PC-3 (cell line): ENCODE measurements at regions not wholly inside any gene's neighbourhood (a gene's known extent, or its start where the extent isn't known, plus 50 kb on each side); places are given as distances from the start of the nearest gene placed in this dataset.
A peak's percentile ranks its signal among the peaks of the same experiment; 100 is the strongest.

Experiments
- ATAC-seq: fragments of 200-7000 bp; cut with Tn5 transposase; 2 replicates; pipeline ENCODE4 v1.9.1; 2020; ENCODE audit warnings: mild to moderate bottlenecking, moderate library complexity
- BruUV-seq: library from RNA; stranded (reverse); fragments of 400-500 nt; replicated peaks from 2 replicates; lab custom pipeline; 2021; lab: Mats Ljungman, UMichigan
- CTCF ChIA-PET: fragments of 300-600 bp; sonication (Branson Sonifier 250); formaldehyde crosslinking; loops from one replicate; lab custom pipeline; 2022; ENCODE audit warnings: antibody characterized with exemption; lab: Charles Lee
- POLR2A ChIA-PET: fragments of 300-600 bp; sonication (Branson Sonifier 250); formaldehyde crosslinking; loops from one replicate; lab custom pipeline; 2022; ENCODE audit warnings: antibody characterized with exemption; ENCODE audit not compliant: unreplicated experiment; lab: Charles Lee
- DNase-seq: peaks from one replicate; pipeline ENCODE4 v3.0.0-alpha.2; 2015
- H2AFZ ChIP-seq: fragments of 300-600 bp; sonication (generic); 2 replicates; pipeline ENCODE4 v1.6.0; 2016; ENCODE audit warnings: antibody characterized with exemption, low read length
- H3F3A ChIP-seq: fragments of 300-600 bp; sonication (generic); one replicate; pipeline ENCODE4 v1.6.0; 2017; ENCODE audit warnings: antibody characterized with exemption, low read length, control low read depth, mild to moderate bottlenecking; ENCODE audit not compliant: unreplicated experiment
- H3K27ac ChIP-seq: fragments of 300-600 bp; sonication (generic); 2 replicates; pipeline ENCODE4 v1.5.1; 2016; ENCODE audit warnings: mild to moderate bottlenecking, low read length
- H3K27me3 ChIP-seq: fragments of 300-600 bp; sonication (generic); 2 replicates; pipeline ENCODE4 v1.6.1; 2016; ENCODE audit warnings: low read length, mixed read lengths
- H3K36me3 ChIP-seq: fragments of 300-600 bp; sonication (generic); 2 replicates; pipeline ENCODE4 v1.6.1; 2016; ENCODE audit warnings: low read depth, mixed run types, low read length, mixed read lengths
- H3K4me1 ChIP-seq: fragments of 300-600 bp; sonication (generic); 2 replicates; pipeline ENCODE4 v1.5.1; 2016; ENCODE audit warnings: low read length; ENCODE audit not compliant: insufficient read depth
- H3K4me2 ChIP-seq: fragments of 300-600 bp; sonication (generic); 2 replicates; pipeline ENCODE4 v1.6.0; 2016; ENCODE audit warnings: low read length
- H3K4me3 ChIP-seq: fragments of 300-600 bp; sonication (generic); 2 replicates; pipeline ENCODE4 v1.5.1; 2016; ENCODE audit warnings: mild to moderate bottlenecking, low read length, mixed read lengths
- H3K79me2 ChIP-seq: fragments of 300-600 bp; sonication (generic); 2 replicates; pipeline ENCODE4 v1.6.1; 2017; ENCODE audit warnings: low read length, mixed read lengths
- H3K9ac ChIP-seq: fragments of 300-600 bp; sonication (generic); 2 replicates; pipeline ENCODE4 v1.6.0; 2016; ENCODE audit warnings: mild to moderate bottlenecking, low read length
- H3K9me2 ChIP-seq: fragments of 300-600 bp; sonication (generic); replicated peaks from 2 replicates; pipeline ENCODE4 v1.6.1; 2016; ENCODE audit warnings: mixed run types, low read length, mixed read lengths
- H3K9me3 ChIP-seq: fragments of 300-600 bp; sonication (generic); 2 replicates; pipeline ENCODE4 v1.6.1; 2016; ENCODE audit warnings: low read length, mixed read lengths
- H4K20me1 ChIP-seq: fragments of 300-600 bp; sonication (generic); 2 replicates; pipeline ENCODE4 v1.6.1; 2016; ENCODE audit warnings: low read length, mixed read lengths
- EZH2 ChIP-seq: fragments of 300-600 bp; sonication (generic); IDR thresholded peaks from one replicate; pipeline ENCODE4 v1.6.1; 2017; ENCODE audit warnings: antibody characterized with exemption, mild to moderate bottlenecking, low read length; ENCODE audit not compliant: unreplicated experiment
- EZH2phosphoT487 ChIP-seq: fragments of 300-600 bp; sonication (generic); IDR thresholded peaks from 2 replicates; pipeline ENCODE4 v1.6.1; 2018; ENCODE audit warnings: mild to moderate bottlenecking, antibody characterized with exemption, low read length, borderline replicate concordance
- intact Hi-C: fragments of 100-400 bp; cut with micrococcal nuclease; formaldehyde crosslinking; loops from 2 replicates; pipeline ENCODE4 v1.9.0; 2023
- TF ChIP-seq, protein P1 (sequence below): fragments of 300-600 bp; sonication (generic); conservative IDR thresholded peaks from 2 replicates; pipeline ENCODE4 v1.5.1; 2017; ENCODE audit warnings: antibody characterized with exemption, low read depth, mild to moderate bottlenecking, low read length

DNA sequence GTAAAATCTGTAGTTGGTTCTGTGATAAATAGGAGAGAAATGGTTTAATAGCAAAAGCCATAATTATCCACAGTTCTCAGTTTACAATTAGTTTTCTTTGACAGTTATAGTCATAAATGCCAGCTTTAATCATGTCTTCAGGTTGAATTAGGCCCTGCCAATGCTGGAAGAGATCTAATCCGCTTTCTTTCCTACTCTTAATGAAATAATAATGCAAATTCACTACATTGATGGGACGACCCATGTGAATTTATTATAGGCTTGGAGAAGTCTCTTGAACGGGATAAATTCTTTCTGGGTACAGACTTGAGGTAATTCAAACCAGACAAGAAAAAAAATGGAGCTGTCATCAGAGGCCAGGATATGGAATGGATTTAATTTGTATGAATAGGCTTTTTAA lies 950.4 kb downstream of the EFNA5 start:
- Histone ChIP-seq H3K4me1 (no peaks in the 10 kb centered on the region), H3K4me2 (no peak overlapping the region), H3K9ac (no peak overlapping the region), H4K20me1 (no peaks in the 10 kb centered on the region), H3K27ac (no peak overlapping the region), H3K9me3 (no peaks in the 10 kb centered on the region), H3K79me2 (no peaks in the 10 kb centered on the region), H3K9me2 (no peaks in the 10 kb centered on the region), H2AFZ (no peak overlapping the region), H3K27me3 (no peaks in the 10 kb centered on the region), H3K36me3 (no peaks in the 10 kb centered on the region), H3K4me3 (no peak overlapping the region), H3F3A (no peaks in the 10 kb centered on the region)
- POLR2A ChIA-PET, result no interaction called here
- DNase-seq, result no peak
- BruUV-seq, result no TSS peak
- no peak for ATAC-seq
- CTCF ChIA-PET, result no interaction called here
- intact Hi-C loops, result no loop called here
- TF ChIP-seq, protein P1, sequence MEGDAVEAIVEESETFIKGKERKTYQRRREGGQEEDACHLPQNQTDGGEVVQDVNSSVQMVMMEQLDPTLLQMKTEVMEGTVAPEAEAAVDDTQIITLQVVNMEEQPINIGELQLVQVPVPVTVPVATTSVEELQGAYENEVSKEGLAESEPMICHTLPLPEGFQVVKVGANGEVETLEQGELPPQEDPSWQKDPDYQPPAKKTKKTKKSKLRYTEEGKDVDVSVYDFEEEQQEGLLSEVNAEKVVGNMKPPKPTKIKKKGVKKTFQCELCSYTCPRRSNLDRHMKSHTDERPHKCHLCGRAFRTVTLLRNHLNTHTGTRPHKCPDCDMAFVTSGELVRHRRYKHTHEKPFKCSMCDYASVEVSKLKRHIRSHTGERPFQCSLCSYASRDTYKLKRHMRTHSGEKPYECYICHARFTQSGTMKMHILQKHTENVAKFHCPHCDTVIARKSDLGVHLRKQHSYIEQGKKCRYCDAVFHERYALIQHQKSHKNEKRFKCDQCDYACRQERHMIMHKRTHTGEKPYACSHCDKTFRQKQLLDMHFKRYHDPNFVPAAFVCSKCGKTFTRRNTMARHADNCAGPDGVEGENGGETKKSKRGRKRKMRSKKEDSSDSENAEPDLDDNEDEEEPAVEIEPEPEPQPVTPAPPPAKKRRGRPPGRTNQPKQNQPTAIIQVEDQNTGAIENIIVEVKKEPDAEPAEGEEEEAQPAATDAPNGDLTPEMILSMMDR, result no peak
- TF ChIP-seq EZH2 (no peak), EZH2phosphoT487 (no peak)

DNA sequence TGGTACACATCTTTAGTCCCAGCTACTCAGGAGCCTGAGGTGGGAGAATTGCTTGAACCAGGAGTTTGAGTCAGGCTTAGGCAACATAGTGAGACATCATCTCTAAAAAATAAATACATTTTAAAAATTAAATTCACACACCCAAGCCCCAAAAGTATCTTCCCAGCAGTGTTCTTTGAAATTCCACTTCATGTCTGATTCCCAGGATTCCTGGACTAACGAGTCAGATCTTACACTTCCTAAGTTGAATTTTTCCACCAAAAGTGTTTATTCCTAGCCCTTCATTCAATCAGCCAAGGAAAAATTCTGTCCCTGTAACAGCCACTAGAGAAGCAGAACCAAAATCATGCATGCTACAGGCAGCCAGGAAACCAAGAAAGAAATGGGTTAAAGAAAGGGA lies 970.9 kb downstream of the EFNA5 start:
- BruUV-seq, result no TSS peak
- H3K9me3 ChIP-seq, result no peaks in the 10 kb centered on the region
- TF ChIP-seq, protein P1, result no peak
- TF ChIP-seq EZH2, result no peak
- TF ChIP-seq EZH2phosphoT487, result no peak
- H3K27ac ChIP-seq, result no peak overlapping the region
- ATAC-seq, result no peak
- H2AFZ ChIP-seq, result no peak overlapping the region
- no peak overlapping the region for H3K9ac ChIP-seq
- no peak overlapping the region for H3K4me2 ChIP-seq
- no peaks in the 10 kb centered on the region for H4K20me1 ChIP-seq
- H3F3A ChIP-seq, result no peaks in the 10 kb centered on the region
- ChIA-PET POLR2A (no interaction called here), CTCF (interaction anchor here (0.9 kb wide), 1 partner anchor 245 kb away, joined by 3 read pairs; no protein-coding TSS in a partner anchor)
- no peak for DNase-seq
- H3K36me3 ChIP-seq, result no peaks in the 10 kb centered on the region
- no peaks in the 10 kb centered on the region for H3K79me2 ChIP-seq
- intact Hi-C loops, result no loop called here
- H3K9me2 ChIP-seq, result no peaks in the 10 kb centered on the region
- no peak overlapping the region for H3K4me3 ChIP-seq
- H3K27me3 ChIP-seq, result no peaks in the 10 kb centered on the region
- no peaks in the 10 kb centered on the region for H3K4me1 ChIP-seq

DNA sequence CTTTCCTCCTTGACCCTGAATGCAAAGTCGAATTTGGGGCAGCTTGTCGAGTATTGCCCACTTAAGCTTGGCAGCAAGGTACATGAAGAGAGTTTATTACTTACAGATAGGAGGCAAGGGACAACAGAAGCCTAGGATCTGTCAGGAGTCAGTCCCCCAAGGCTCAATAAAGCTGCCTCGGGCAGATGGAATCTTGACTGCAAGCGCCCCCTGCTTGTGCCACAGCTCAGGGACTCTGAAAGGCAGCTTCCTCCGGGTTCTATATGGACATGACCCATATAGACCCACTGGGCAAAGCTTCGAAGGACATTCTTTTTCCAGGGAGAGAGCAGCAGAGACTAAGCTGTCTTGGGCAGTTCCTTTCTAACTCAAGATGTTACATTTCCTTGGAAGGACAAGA lies 971.5 kb downstream of the EFNA5 start:
- H3K9me3 ChIP-seq, result no peaks in the 10 kb centered on the region
- H3K9ac ChIP-seq, result no peak overlapping the region
- no peak for TF ChIP-seq EZH2
- TF ChIP-seq, protein P1, result peak; percentile 44
- no peak for TF ChIP-seq EZH2phosphoT487
- H3K4me3 ChIP-seq, result no peak overlapping the region
- H3K4me1 ChIP-seq, result no peaks in the 10 kb centered on the region
- H4K20me1 ChIP-seq, result no peaks in the 10 kb centered on the region
- DNase-seq (peak; percentile 25), ATAC-seq (no peak)
- ChIA-PET POLR2A (no interaction called here), CTCF (interaction anchor here (0.9 kb wide), 1 partner anchor 244 kb away, joined by 3 read pairs; no protein-coding TSS in a partner anchor)
- intact Hi-C loops, result no loop called here
- no peak overlapping the region for H3K27ac ChIP-seq
- BruUV-seq, result no TSS peak
- H3K9me2 ChIP-seq, result no peaks in the 10 kb centered on the region
- H3K4me2 ChIP-seq, result no peak overlapping the region
- H2AFZ ChIP-seq, result no peak overlapping the region
- no peaks in the 10 kb centered on the region for H3K27me3 ChIP-seq
- no peaks in the 10 kb centered on the region for H3F3A ChIP-seq
- no peaks in the 10 kb centered on the region for H3K79me2 ChIP-seq
- no peaks in the 10 kb centered on the region for H3K36me3 ChIP-seq
